GM18508 (cell line): ENCODE measurements at regions not wholly inside any gene's neighbourhood (a gene's known extent, or its start where the extent isn't known, plus 50 kb on each side); places are given as distances from the start of the nearest gene placed in this dataset.

Experiments
- ATAC-seq: cut with Tn5 transposase; IDR thresholded peaks from one replicate; pipeline ENCODE4 v1.9.1; 2021; ENCODE audit warnings: moderate number of reproducible peaks; ENCODE audit not compliant: insufficient read depth, unreplicated experiment

DNA sequence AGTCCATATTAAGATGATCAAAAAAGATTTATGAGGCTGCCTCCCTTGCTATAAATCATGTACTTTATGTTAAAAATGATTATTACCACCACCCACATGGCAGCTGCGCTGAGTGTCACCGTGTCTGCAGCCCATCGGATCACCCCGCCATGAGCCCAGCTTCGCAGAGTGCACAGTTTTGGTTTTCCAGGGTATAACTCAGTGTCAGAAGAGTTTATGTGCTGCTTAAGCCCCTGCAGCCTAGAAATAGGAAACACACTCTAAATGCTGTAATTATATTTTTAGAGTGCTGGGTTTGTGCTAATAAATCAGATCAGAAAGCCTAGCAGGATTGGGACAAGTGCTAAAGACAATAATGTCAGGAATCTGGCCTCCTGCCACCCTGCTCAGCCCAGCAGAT is 54.7 kb upstream of the ONECUT1 start:
- ATAC-seq = no peak
